Suprapubic skin (tissue), 4 donors: ENCODE measurements at regions not wholly inside any gene's neighbourhood (a gene's known extent, or its start where the extent isn't known, plus 50 kb on each side); places are given as distances from the start of the nearest gene placed in this dataset.

Source experiments
- DNase-seq, 2 donors: peaks; one replicate each; pipeline ENCODE4 v3.0.0-alpha.2; 2019; ENCODE audit warnings: low spot score in 2 of 2
- H3K27ac ChIP-seq: fragments of 200-600 bp; sonication (generic); one replicate; pipeline ENCODE4 v1.5.1; 2019
- H3K27me3 ChIP-seq: fragments of 200-600 bp; sonication (generic); one replicate; pipeline ENCODE4 v1.5.1; 2019
- H3K36me3 ChIP-seq: fragments of 200-600 bp; sonication (generic); one replicate; pipeline ENCODE4 v1.5.1; 2019
- H3K4me1 ChIP-seq: fragments of 200-600 bp; sonication (generic); one replicate; pipeline ENCODE4 v1.5.1; 2019
- H3K4me3 ChIP-seq: fragments of 200-600 bp; sonication (generic); one replicate; pipeline ENCODE4 v1.5.1; 2019; ENCODE audit warnings: mild to moderate bottlenecking
- H3K9me3 ChIP-seq: fragments of 200-600 bp; sonication (generic); one replicate; pipeline ENCODE4 v1.5.1; 2019
- CTCF ChIP-seq, 2 donors: fragments of 200-600 bp in 1 of 2; fragments of 450-650 bp in 1 of 2; sonication (generic) in 1 of 2; IDR thresholded peaks; one replicate each; pipeline ENCODE4 v1.5.1; 2016 to 2019; ENCODE audit warnings: antibody characterized with exemption in 2 of 2, mild to moderate bottlenecking in 1 of 2, moderate library complexity in 1 of 2
- EP300 ChIP-seq: sonication (generic); formaldehyde crosslinking; IDR thresholded peaks from one replicate; pipeline ENCODE4 v1.6.1; 2017; ENCODE audit warnings: antibody characterized with exemption
- POLR2A ChIP-seq, 2 donors: fragments of 450-650 bp; IDR thresholded peaks; one replicate each; pipeline ENCODE4 v1.6.1; 2017; ENCODE audit warnings: antibody characterized with exemption in 2 of 2, mild to moderate bottlenecking in 2 of 2, moderate library complexity in 2 of 2
- POLR2AphosphoS5 ChIP-seq, 3 donors: sonication (generic); formaldehyde crosslinking; IDR thresholded peaks; one replicate each; pipeline ENCODE4 v1.6.1; 2017; ENCODE audit warnings: antibody characterized with exemption in 3 of 3
- WGBS: methylation state at CpG from one replicate; pipeline ENCODE4 v1.1.5; 2018; 5-methylcytosine and 5-hydroxymethylcytosine counted together

GRCh38 chrX:68928401-68928800 lies 99.6 kb downstream of the EFNB1 start:
- Histone ChIP-seq H3K36me3 (no peaks in the 10 kb centered on the region), H3K27ac (no peak overlapping the region), H3K27me3 (no peaks in the 10 kb centered on the region), H3K4me1 (peaks cover 17% of the 10 kb centered on the region), H3K9me3 (no peaks in the 10 kb centered on the region), H3K4me3 (no peak overlapping the region)
- 87% methylated on average over 7 of the region's 7 CpGs for WGBS
- DNase-seq = no peak
- TF ChIP-seq CTCF (IDR thresholded peaks at IDR 0.05) = no peak
- TF ChIP-seq EP300 = no peak
- TF ChIP-seq POLR2A (IDR thresholded peaks at IDR 0.05) = no peak
- TF ChIP-seq POLR2AphosphoS5 (IDR thresholded peaks at IDR 0.05) = no peak

- no peak for TF ChIP-seq POLR2AphosphoS5 (IDR thresholded peaks at IDR 0.05)
- no peak for TF ChIP-seq EP300
- no peak for TF ChIP-seq POLR2A (IDR thresholded peaks at IDR 0.05)
- TF ChIP-seq CTCF (IDR thresholded peaks at IDR 0.05) = no peak
- H3K27ac ChIP-seq = no peak overlapping the region
- H3K4me3 ChIP-seq = no peak overlapping the region
- H3K9me3 ChIP-seq = no peaks in the 10 kb centered on the region
- 72% methylated on average over 5 of the region's 5 CpGs for WGBS
- no peaks in the 10 kb centered on the region for H3K27me3 ChIP-seq
- no peak for DNase-seq
- no peaks in the 10 kb centered on the region for H3K36me3 ChIP-seq
- H3K4me1 ChIP-seq = peaks cover 9% of the 10 kb centered on the region
Observed at GRCh38 chrX:68927178-68927577, 98.4 kb downstream of the EFNB1 start.

DNA sequence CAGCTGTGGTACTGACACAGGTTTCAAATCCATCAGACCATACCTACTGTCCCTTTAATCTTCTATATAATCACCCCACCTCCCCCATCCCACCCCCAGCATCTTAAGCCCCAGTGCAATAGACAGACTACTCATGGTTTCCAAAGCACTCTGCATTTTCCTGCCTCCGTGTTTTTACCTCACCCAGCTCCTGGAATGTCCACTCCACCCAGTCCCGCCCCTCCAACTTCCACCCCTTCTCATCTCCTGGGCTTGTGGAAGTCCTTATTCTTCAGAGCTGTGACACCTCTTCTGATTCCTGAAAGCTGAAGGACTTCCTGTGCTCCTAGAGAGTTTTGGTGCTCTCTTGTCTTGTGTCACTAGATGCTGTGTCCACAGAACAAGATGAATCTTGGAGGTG lies 94.3 kb downstream of the EFNB1 start:
- H3K27me3 ChIP-seq = no peaks in the 10 kb centered on the region
- DNase-seq = no peak
- 74% methylated on average over 2 of the region's 2 CpGs for WGBS
- no peaks in the 10 kb centered on the region for H3K9me3 ChIP-seq
- no peak overlapping the region for H3K4me3 ChIP-seq
- H3K36me3 ChIP-seq = no peaks in the 10 kb centered on the region
- TF ChIP-seq CTCF (IDR thresholded peaks at IDR 0.05) (no peak), EP300 (no peak), POLR2AphosphoS5 (IDR thresholded peaks at IDR 0.05) (no peak), POLR2A (IDR thresholded peaks at IDR 0.05) (no peak)
- H3K27ac ChIP-seq = no peak overlapping the region
- no peaks in the 10 kb centered on the region for H3K4me1 ChIP-seq

GRCh38 chrX:68922013-68922412 lies 93.2 kb downstream of the EFNB1 start:
- TF ChIP-seq CTCF (IDR thresholded peaks at IDR 0.05) = no peak
- TF ChIP-seq EP300 = no peak
- TF ChIP-seq POLR2A (IDR thresholded peaks at IDR 0.05) = no peak
- no peak for TF ChIP-seq POLR2AphosphoS5 (IDR thresholded peaks at IDR 0.05)
- no peaks in the 10 kb centered on the region for H3K27me3 ChIP-seq
- DNase-seq = no peak
- H3K4me1 ChIP-seq = no peaks in the 10 kb centered on the region
- WGBS = 90% methylated on average over 5 of the region's 6 CpGs
- no peak overlapping the region for H3K4me3 ChIP-seq
- no peaks in the 10 kb centered on the region for H3K9me3 ChIP-seq
- H3K36me3 ChIP-seq = no peaks in the 10 kb centered on the region
- H3K27ac ChIP-seq = no peak overlapping the region

GRCh38 chrX:68920561-68920960 lies 91.7 kb downstream of the EFNB1 start:
- no peak for TF ChIP-seq EP300
- TF ChIP-seq POLR2AphosphoS5 (IDR thresholded peaks at IDR 0.05) = no peak
- no peak for TF ChIP-seq POLR2A (IDR thresholded peaks at IDR 0.05)
- no peak for TF ChIP-seq CTCF (IDR thresholded peaks at IDR 0.05)
- no peak for DNase-seq
- Histone ChIP-seq H3K36me3 (no peaks in the 10 kb centered on the region), H3K27ac (no peak overlapping the region), H3K9me3 (no peaks in the 10 kb centered on the region), H3K4me1 (no peaks in the 10 kb centered on the region), H3K27me3 (no peaks in the 10 kb centered on the region), H3K4me3 (no peak overlapping the region)
- WGBS = 71% methylated on average over 3 of the region's 7 CpGs
